HEK293T (cell line): ENCODE measurements at regions not wholly inside any gene's neighbourhood (a gene's known extent, or its start where the extent isn't known, plus 50 kb on each side); places are given as distances from the start of the nearest gene placed in this dataset.

ENCODE experiments used
- ARNT ChIP-seq: fragments of 450-650 bp; IDR thresholded peaks from 2 replicates; pipeline ENCODE4 v1.6.1; 2017; ENCODE audit warnings: mild to moderate bottlenecking
- FOXM1 ChIP-seq: fragments of 450-650 bp; IDR thresholded peaks from 2 replicates; pipeline ENCODE4 v1.6.1; 2017; ENCODE audit warnings: mild to moderate bottlenecking, borderline replicate concordance
- HDGF ChIP-seq: fragments of 450-650 bp; IDR thresholded peaks from 2 replicates; pipeline ENCODE4 v1.6.1; 2017; ENCODE audit warnings: antibody characterized with exemption, borderline replicate concordance
- LEF1 ChIP-seq: fragments of 450-650 bp; IDR thresholded peaks from 2 replicates; pipeline ENCODE4 v1.6.1; 2017; ENCODE audit warnings: mild to moderate bottlenecking, borderline replicate concordance
- SP1 ChIP-seq: fragments of 450-650 bp; IDR thresholded peaks from 2 replicates; pipeline ENCODE4 v1.6.1; 2017
- SUZ12 ChIP-seq: fragments of 450-650 bp; IDR thresholded peaks from 2 replicates; pipeline ENCODE4 v1.6.1; 2016; ENCODE audit warnings: mild to moderate bottlenecking
- ZNF384 ChIP-seq: fragments of 450-650 bp; IDR thresholded peaks from 2 replicates; pipeline ENCODE4 v1.6.1; 2016

GRCh38 chr15:31523655-31524049, 197.0 kb downstream of the KLF13 start:
- no peak for TF ChIP-seq LEF1
- no peak for TF ChIP-seq ARNT
- TF ChIP-seq SUZ12 = no peak
- no peak for TF ChIP-seq ZNF384
- no peak for TF ChIP-seq HDGF
- no peak for TF ChIP-seq SP1
- TF ChIP-seq FOXM1 = no peak
